Liver (tissue), 7 donors: ENCODE measurements at regions not wholly inside any gene's neighbourhood (a gene's known extent, or its start where the extent isn't known, plus 50 kb on each side); places are given as distances from the start of the nearest gene placed in this dataset.

Experiments used
- DNase-seq: peaks from one replicate; pipeline ENCODE4 v3.0.0-alpha.2; 2017; ENCODE audit warnings: low spot score
- H3K27ac ChIP-seq, 2 donors: one replicate each; pipeline ENCODE4 v1.7.0; 2013; ENCODE audit warnings: inconsistent platforms in 2 of 2, low read length in 2 of 2, control low read depth in 1 of 2, low read depth in 1 of 2, mild to moderate bottlenecking in 1 of 2
- H3K27me3 ChIP-seq, 4 donors: one replicate each; pipeline versions ENCODE4 v1.6.1 to v1.7.0; 2013; ENCODE audit warnings: low read length in 3 of 4, inconsistent platforms in 1 of 4, mild to moderate bottlenecking in 1 of 4, moderate library complexity in 1 of 4; ENCODE audit not compliant: control insufficient read depth in 4 of 4, insufficient read depth in 4 of 4
- H3K36me3 ChIP-seq, 4 donors: one replicate each; pipeline versions ENCODE4 v1.6.1 to v1.7.0; 2013; ENCODE audit warnings: low read length in 3 of 4, mild to moderate bottlenecking in 3 of 4, low read depth in 1 of 4, moderate library complexity in 1 of 4; ENCODE audit not compliant: control insufficient read depth in 4 of 4, insufficient read depth in 3 of 4
- H3K4me1 ChIP-seq, 4 donors: one replicate each; pipeline versions ENCODE4 v1.6.1 to v1.7.0; 2013; ENCODE audit warnings: low read length in 3 of 4, mild to moderate bottlenecking in 3 of 4, moderate library complexity in 1 of 4; ENCODE audit not compliant: control insufficient read depth in 4 of 4, insufficient read depth in 4 of 4
- H3K4me3 ChIP-seq, 3 donors: one replicate each; pipeline versions ENCODE4 v1.6.1 to v1.7.0; 2013; ENCODE audit warnings: low read length in 3 of 3, control low read depth in 1 of 3, low read depth in 1 of 3, mild to moderate bottlenecking in 1 of 3
- H3K9ac ChIP-seq, 2 donors: one replicate each; pipeline ENCODE4 v1.7.0; 2013; ENCODE audit warnings: low read length in 2 of 2, mild to moderate bottlenecking in 2 of 2, moderate library complexity in 2 of 2, control low read depth in 1 of 2, low read depth in 1 of 2
- H3K9me3 ChIP-seq, 4 donors: one replicate each; pipeline versions ENCODE4 v1.6.1 to v1.7.0; 2013; ENCODE audit warnings: low read length in 3 of 4; ENCODE audit not compliant: control insufficient read depth in 4 of 4
- EGR1 ChIP-seq, 2 donors: IDR thresholded peaks; 2 replicates each; pipeline ENCODE4 v1.6.1; 2016 to 2018; ENCODE audit warnings: antibody characterized with exemption in 2 of 2, low read depth in 2 of 2
- FOXA1 ChIP-seq: IDR thresholded peaks from 2 replicates; pipeline ENCODE4 v1.6.1; 2016; ENCODE audit warnings: antibody characterized with exemption
- FOXA2 ChIP-seq: IDR thresholded peaks from 2 replicates; pipeline ENCODE4 v1.6.1; 2016; ENCODE audit warnings: antibody characterized with exemption
- GABPA ChIP-seq, 2 donors: IDR thresholded peaks in 1 of 2; conservative IDR thresholded peaks in 1 of 2; 2 replicates each; pipeline ENCODE4 v1.6.1; 2016; ENCODE audit warnings: antibody characterized with exemption in 2 of 2, mild to moderate bottlenecking in 1 of 2, moderate library complexity in 1 of 2
- HNF4A ChIP-seq, 2 donors: conservative IDR thresholded peaks; 2 replicates each; pipeline ENCODE4 v1.6.1; 2016; ENCODE audit warnings: antibody characterized with exemption in 2 of 2, mild to moderate bottlenecking in 2 of 2
- JUND ChIP-seq, 2 donors: IDR thresholded peaks; 2 replicates each; pipeline ENCODE4 v1.6.1; 2016; ENCODE audit warnings: antibody characterized with exemption in 2 of 2
- MAX ChIP-seq: IDR thresholded peaks from 2 replicates; pipeline ENCODE4 v1.6.1; 2016; ENCODE audit warnings: antibody characterized with exemption
- NR2F2 ChIP-seq: IDR thresholded peaks from 2 replicates; pipeline ENCODE4 v1.6.1; 2016; ENCODE audit warnings: antibody characterized with exemption
- RAD21 ChIP-seq, 2 donors: IDR thresholded peaks; 2 replicates each; pipeline ENCODE4 v1.6.1; 2016; ENCODE audit warnings: antibody characterized with exemption in 2 of 2, mild to moderate bottlenecking in 2 of 2
- REST ChIP-seq: IDR thresholded peaks from 2 replicates; pipeline ENCODE4 v1.6.1; 2016; ENCODE audit warnings: antibody characterized with exemption, mild to moderate bottlenecking
- RXRA ChIP-seq, 2 donors: IDR thresholded peaks; 2 replicates each; pipeline ENCODE4 v1.6.1; 2017 to 2018; ENCODE audit warnings: antibody characterized with exemption in 2 of 2, mild to moderate bottlenecking in 1 of 2
- SP1 ChIP-seq: IDR thresholded peaks from 2 replicates; pipeline ENCODE4 v1.6.1; 2018; ENCODE audit warnings: antibody characterized with exemption, mild to moderate bottlenecking
- TAF1 ChIP-seq: conservative IDR thresholded peaks from 2 replicates; pipeline ENCODE4 v1.6.1; 2016; ENCODE audit warnings: antibody characterized with exemption, mild to moderate bottlenecking
- YY1 ChIP-seq: IDR thresholded peaks from 2 replicates; pipeline ENCODE4 v1.6.1; 2016; ENCODE audit warnings: antibody characterized with exemption, mild to moderate bottlenecking
- ZBTB33 ChIP-seq: IDR thresholded peaks from 2 replicates; pipeline ENCODE4 v1.6.1; 2016; ENCODE audit warnings: antibody characterized with exemption
- WGBS: extraction: QIAGEN DNeasy Blood & Tissue Kit; methylation state at CpG from one replicate; pipeline ENCODE4 v1.1.7; 2013; 5-methylcytosine and 5-hydroxymethylcytosine counted together
- donor health status: healthy.
- donor health status: healthy.
- donor health status: healthy.
- donor health status: healthy.

GRCh38 chr7:112554591-112554990 is 73.8 kb downstream of the LSMEM1 start (continued):
- no peak for TF ChIP-seq REST

- no peak overlapping the region for H3K9ac ChIP-seq
- no peak overlapping the region for H3K4me3 ChIP-seq
- WGBS, result 85% methylated on average over 1 of the region's 1 CpG
- H3K36me3 ChIP-seq, result no peaks in the 10 kb centered on the region
- no peaks in the 10 kb centered on the region for H3K9me3 ChIP-seq
- TF ChIP-seq GABPA (IDR thresholded peaks at IDR 0.05 in 1 of 2, conservative IDR thresholded peaks at IDR 0.05 in 1 of 2), result no peak
- TF ChIP-seq NR2F2, result no peak
- no peak for TF ChIP-seq RXRA (IDR thresholded peaks at IDR 0.05)
- TF ChIP-seq FOXA2, result no peak
- no peak for TF ChIP-seq TAF1
- TF ChIP-seq YY1, result no peak
- TF ChIP-seq SP1, result no peak
- no peak for TF ChIP-seq FOXA1
- no peak for TF ChIP-seq ZBTB33
- TF ChIP-seq HNF4A (conservative IDR thresholded peaks at IDR 0.05), result no peak
- TF ChIP-seq RAD21 (IDR thresholded peaks at IDR 0.05), result no peak
- TF ChIP-seq MAX, result no peak
- TF ChIP-seq EGR1 (IDR thresholded peaks at IDR 0.05; ENCODE audit: low read depth in 2 of 2), result no peak
- no peak for TF ChIP-seq REST
- TF ChIP-seq JUND (IDR thresholded peaks at IDR 0.05), result no peak
- H3K27me3 ChIP-seq, result no peaks in the 10 kb centered on the region
- no peak for DNase-seq
- no peak overlapping the region for H3K27ac ChIP-seq
- H3K4me1 ChIP-seq, result no peaks in the 10 kb centered on the region
Measured at GRCh38 chr7:112556633-112557032, 75.8 kb downstream of the LSMEM1 start.
